GM12878 (cell line): ENCODE measurements at regions not wholly inside any gene's neighbourhood (a gene's known extent, or its start where the extent isn't known, plus 50 kb on each side); places are given as distances from the start of the nearest gene placed in this dataset.

Source experiments
- ATAC-seq: fragments of 200-7000 bp; cut with Tn5 transposase; 3 replicates; pipeline ENCODE4 v1.9.1; 2020; ENCODE audit warnings: mild to moderate bottlenecking, moderate library complexity
- BruUV-seq: library from RNA; stranded (reverse); fragments of 400-500 nt; replicated peaks from 2 replicates; lab custom pipeline; 2021; lab: Mats Ljungman, UMichigan
- CTCF ChIA-PET: fragments of 300-600 bp; sonication (Branson Sonifier 250); formaldehyde crosslinking; extraction: SDS; loops from one replicate; lab custom pipeline; 2021; ENCODE audit warnings: inconsistent platforms; lab: Yijun Ruan, JAX
- POLR2A ChIA-PET: fragments of 350-600 bp; formaldehyde crosslinking; extraction: SDS; loops from one replicate; lab custom pipeline; 2021; ENCODE audit warnings: inconsistent platforms; lab: Charles Lee
- RAD21 ChIA-PET: fragments of 300-600 bp; sonication (Branson Sonifier 250); formaldehyde crosslinking; loops from one replicate; lab custom pipeline; 2023; ENCODE audit warnings: antibody characterized with exemption; ENCODE audit not compliant: unreplicated experiment; lab: Charles Lee
- SMC1A ChIA-PET: fragments of 300-600 bp; sonication (Branson Sonifier 250); formaldehyde crosslinking; loops from one replicate; lab custom pipeline; 2023; ENCODE audit not compliant: unreplicated experiment, uncharacterized antibody; lab: Charles Lee
- DNase-seq: peaks from one replicate; pipeline ENCODE4 v3.0.0-alpha.2; 2011; ENCODE audit warnings: low read depth, low spot score
- FAIRE-seq: peaks from 3 replicates; lab custom pipeline; 2011; peaks lifted over from hg19 to GRCh38; lab: Jason Lieb, UNC
- H2AFZ ChIP-seq: 2 replicates; pipeline ENCODE4 v1.6.0; 2011; ENCODE audit warnings: low read depth, low read length, control low read depth; ENCODE audit not compliant: control insufficient read depth
- H3K27ac ChIP-seq: 2 replicates; pipeline ENCODE4 v1.5.1; 2011; ENCODE audit warnings: control low read depth; ENCODE audit not compliant: control insufficient read depth, insufficient read depth
- H3K27me3 ChIP-seq, 2 experiments: replicated peaks in 1 of 2; 2 replicates each; pipeline versions ENCODE4 v1.6.0 to v1.6.1; 2011; ENCODE audit warnings: low read length in 1 of 2; ENCODE audit not compliant: control insufficient read depth in 2 of 2, insufficient read depth in 2 of 2
- H3K36me3 ChIP-seq, 2 experiments: 2 replicates each; pipeline ENCODE4 v1.5.1; 2011; ENCODE audit warnings: low read length in 1 of 2; ENCODE audit not compliant: control insufficient read depth in 2 of 2, insufficient read depth in 2 of 2
- H3K4me1 ChIP-seq: 2 replicates; pipeline ENCODE4 v1.6.1; 2011; ENCODE audit warnings: mild to moderate bottlenecking, low read length, moderate library complexity, mixed read lengths; ENCODE audit not compliant: control insufficient read depth, insufficient read depth
- H3K4me2 ChIP-seq: 2 replicates; pipeline ENCODE4 v1.6.0; 2011; ENCODE audit warnings: control low read depth; ENCODE audit not compliant: control insufficient read depth, insufficient read depth
- H3K4me3 ChIP-seq: fragments of 200-600 bp; sonication (generic); 2 replicates; pipeline ENCODE4 v1.5.1; 2016
- H3K79me2 ChIP-seq: 2 replicates; pipeline ENCODE4 v1.6.0; 2011; ENCODE audit warnings: low read length; ENCODE audit not compliant: control insufficient read depth, insufficient read depth
- H3K9ac ChIP-seq: 2 replicates; pipeline ENCODE4 v1.8.0; 2011; ENCODE audit warnings: low read length, control low read depth, mixed read lengths; ENCODE audit not compliant: control insufficient read depth, insufficient read depth
- H3K9me3 ChIP-seq: replicated peaks from 3 replicates; pipeline ENCODE4 v1.5.1; 2011; ENCODE audit warnings: mild to moderate bottlenecking, low read length; ENCODE audit not compliant: control insufficient read depth, insufficient read depth
- H4K20me1 ChIP-seq: 2 replicates; pipeline ENCODE4 v1.6.0; 2011; ENCODE audit not compliant: control insufficient read depth, insufficient read depth
- BCLAF1 ChIP-seq: fragments of 450-650 bp; IDR thresholded peaks from 2 replicates; pipeline ENCODE4 v1.6.1; 2017; ENCODE audit warnings: antibody characterized with exemption, mild to moderate bottlenecking, moderate library complexity
- CHD4 ChIP-seq: fragments of 200-600 bp; sonication (generic); IDR thresholded peaks from 2 replicates; pipeline ENCODE4 v1.6.1; 2016; ENCODE audit warnings: mild to moderate bottlenecking
- EP300 ChIP-seq, 2 experiments: fragments of 150-350 bp in 1 of 2; IDR thresholded peaks; 2 replicates each; pipeline ENCODE4 v1.6.1; 2011 to 2012; ENCODE audit warnings: low read depth in 2 of 2, low read length in 2 of 2, borderline replicate concordance in 1 of 2, improper control_type of control experiment in 1 of 2, inconsistent platforms in 1 of 2; ENCODE audit not compliant: control insufficient read depth in 1 of 2
- FOXK2 ChIP-seq: fragments of 450-650 bp; IDR thresholded peaks from 2 replicates; pipeline ENCODE4 v1.6.1; 2017; ENCODE audit warnings: mild to moderate bottlenecking, moderate library complexity
- JUND ChIP-seq: IDR thresholded peaks from 2 replicates; pipeline ENCODE4 v1.6.1; 2012; ENCODE audit warnings: low read depth, mild to moderate bottlenecking, low read length, improper control_type of control experiment, moderate library complexity
- LARP7 ChIP-seq: fragments of 450-650 bp; IDR thresholded peaks from 2 replicates; pipeline ENCODE4 v1.6.1; 2017; ENCODE audit warnings: mild to moderate bottlenecking
- MTA2 ChIP-seq: fragments of 450-650 bp; IDR thresholded peaks from 2 replicates; pipeline ENCODE4 v1.6.1; 2016; ENCODE audit warnings: low read depth, mild to moderate bottlenecking, moderate library complexity
- NFYA ChIP-seq: IDR thresholded peaks from 2 replicates; pipeline ENCODE4 v1.6.1; 2011; ENCODE audit warnings: low read depth, mild to moderate bottlenecking, low read length, improper control_type of control experiment, borderline replicate concordance
- PML ChIP-seq: IDR thresholded peaks from 2 replicates; pipeline ENCODE4 v1.6.1; 2012; ENCODE audit warnings: low read length, inconsistent platforms
- PRDM15 ChIP-seq: fragments of 450-650 bp; formaldehyde crosslinking; IDR thresholded peaks from 2 replicates; pipeline ENCODE4 v1.4.0; 2020; ENCODE audit warnings: mild to moderate bottlenecking, moderate library complexity
- RB1 ChIP-seq: fragments of 450-650 bp; formaldehyde crosslinking; IDR thresholded peaks from 2 replicates; pipeline ENCODE4 v1.6.1; 2017; ENCODE audit warnings: mild to moderate bottlenecking, borderline replicate concordance
- SKIL ChIP-seq: fragments of 450-650 bp; IDR thresholded peaks from 2 replicates; pipeline ENCODE4 v1.6.1; 2017; ENCODE audit warnings: mild to moderate bottlenecking, low read depth, inconsistent platforms; ENCODE audit not compliant: poor library complexity, severe bottlenecking
- SMAD1 ChIP-seq: fragments of 450-650 bp; IDR thresholded peaks from 2 replicates; pipeline ENCODE4 v1.6.1; 2018; ENCODE audit warnings: mild to moderate bottlenecking, low read depth; ENCODE audit not compliant: partially characterized antibody
- SRF ChIP-seq, 2 experiments: IDR thresholded peaks; 2 replicates each; pipeline ENCODE4 v1.6.1; 2011; ENCODE audit warnings: low read depth in 2 of 2, low read length in 2 of 2, mild to moderate bottlenecking in 1 of 2, moderate library complexity in 1 of 2
- TBL1XR1 ChIP-seq: IDR thresholded peaks from 2 replicates; pipeline ENCODE4 v1.6.1; 2012; ENCODE audit warnings: low read depth, low read length, improper control_type of control experiment
- YBX1 ChIP-seq: fragments of 450-650 bp; IDR thresholded peaks from 2 replicates; pipeline ENCODE4 v1.6.1; 2016; ENCODE audit warnings: antibody characterized with exemption
- ZZZ3 ChIP-seq: IDR thresholded peaks from 2 replicates; pipeline ENCODE4 v1.6.1; 2011; ENCODE audit warnings: low read depth; ENCODE audit not compliant: control insufficient read depth, insufficient read length
- WGBS: methylation state at CpG from one replicate; pipeline ENCODE4 v1.1.6; 2016; ENCODE audit warnings: low lambda C conversion rate; ENCODE audit not compliant: insufficient replicate concordance, insufficient coverage; ENCODE audit errors: missing lambda C conversion rate; 5-methylcytosine and 5-hydroxymethylcytosine counted together
- in situ Hi-C: fragments of 300-500 bp; cut with MboI; formaldehyde crosslinking; loops from 9 replicates; pipeline ENCODE4 v1.14.3; 2018; ENCODE audit warnings: mixed read lengths
- intact Hi-C: fragments of 100-400 bp; cut with micrococcal nuclease; formaldehyde crosslinking; loops from one replicate; pipeline ENCODE4 v1.14.2; 2022; ENCODE audit not compliant: unreplicated experiment

GRCh38 chr20:12916699-12917098 is 92.1 kb upstream of the SPTLC3 start:
- ChIA-PET POLR2A (no interaction called here), RAD21 (no interaction called here), SMC1A (interaction anchor here (1.9 kb wide), 1 partner anchor 9 kb away, joined by 7 read pairs; no protein-coding TSS in a partner anchor), CTCF (interaction anchor here (1.5 kb wide), 1 partner anchor 9 kb away, joined by 5 read pairs; no protein-coding TSS in a partner anchor)
- no peaks in the 10 kb centered on the region for H3K27me3 ChIP-seq
- H3K36me3 ChIP-seq = no peaks in the 10 kb centered on the region
- H3K27ac ChIP-seq = no peak overlapping the region
- WGBS = 79% methylated on average over 1 of the region's 1 CpG
- H2AFZ ChIP-seq = no peak overlapping the region
- H3K9ac ChIP-seq = no peak overlapping the region
- no peaks in the 10 kb centered on the region for H3K4me1 ChIP-seq
- no peak overlapping the region for H3K4me2 ChIP-seq
- ATAC-seq (no peak), FAIRE-seq (no peak), DNase-seq (no peak)
- no TSS peak for BruUV-seq
- intact Hi-C loops (no loop called here), in situ Hi-C loops (no loop called here)
- H3K9me3 ChIP-seq = no peaks in the 10 kb centered on the region
- no peaks in the 10 kb centered on the region for H3K79me2 ChIP-seq
- H4K20me1 ChIP-seq = no peaks in the 10 kb centered on the region
- no peak overlapping the region for H3K4me3 ChIP-seq
- TF ChIP-seq EP300 (IDR thresholded peaks at IDR 0.05; ENCODE audit: borderline replicate concordance in 1 of 2, control insufficient read depth in 1 of 2, low read depth in 2 of 2, low read length in 2 of 2) (no peak), PRDM15 (CRISPR knock-in tag) (no peak), NFYA (no peak), SMAD1 (no peak), FOXK2 (no peak), CHD4 (no peak), ZZZ3 (no peak), LARP7 (no peak), YBX1 (no peak), RB1 (no peak), SRF (IDR thresholded peaks at IDR 0.05; ENCODE audit: low read depth in 2 of 2, low read length in 2 of 2) (no peak), BCLAF1 (no peak), JUND (no peak), PML (no peak), TBL1XR1 (no peak), SKIL (no peak), MTA2 (no peak)
- TF ChIP-seq, all 136 proteins: peak for 0
